ENCODE measurements at regions not wholly inside any gene's neighbourhood (a gene's known extent, or its start where the extent isn't known, plus 50 kb on each side); places are given as distances from the start of the nearest gene placed in this dataset.
"Not testable (repeated sequence)": the region's sequence is repeated elsewhere in the genome, so short reads cannot be mapped to it uniquely, and the experiment has no call there.

GRCh38 chr10:4606856-4607636 is 219.0 kb upstream of the AKR1E2 start:
- intact Hi-C loops (cut with micrococcal nuclease): no loop called here
- H3K4me1 ChIP-seq: no peaks in the 10 kb centered on the region
- no peaks in the 10 kb centered on the region for H3K36me3 ChIP-seq
- no peak overlapping the region for H3K4me3 ChIP-seq
- no peak overlapping the region for H3K27ac ChIP-seq (replicated peaks)
- no peak for TF ChIP-seq CTCF (IDR thresholded peaks at IDR 0.05; ENCODE audit: borderline replicate concordance)
- no peak for DNase-seq
- H3K27me3 ChIP-seq (ENCODE audit: low read depth): no peaks in the 10 kb centered on the region
- H3K9me3 ChIP-seq (replicated peaks): peaks cover 5% of the 10 kb centered on the region

- DNase-seq: no peak
- no peak overlapping the region for H3K27ac ChIP-seq (replicated peaks)
- H3K4me3 ChIP-seq: no peak overlapping the region
- no peaks in the 10 kb centered on the region for H3K27me3 ChIP-seq (ENCODE audit: low read depth)
- peaks cover 5% of the 10 kb centered on the region for H3K9me3 ChIP-seq (replicated peaks)
- no peaks in the 10 kb centered on the region for H3K4me1 ChIP-seq
- no peak for TF ChIP-seq CTCF (IDR thresholded peaks at IDR 0.05; ENCODE audit: borderline replicate concordance)
- no peaks in the 10 kb centered on the region for H3K36me3 ChIP-seq
- intact Hi-C loops (cut with micrococcal nuclease): no loop called here
Observed at GRCh38 chr10:4602764-4603491, 223.1 kb upstream of the AKR1E2 start.

GRCh38 chr10:4599471-4599870 is 226.5 kb upstream of the AKR1E2 start:
- Histone ChIP-seq H3K4me3 (no peak overlapping the region), H3K9me3 (replicated peaks) (peaks cover 5% of the 10 kb centered on the region), H3K27me3 (ENCODE audit: low read depth) (no peaks in the 10 kb centered on the region), H3K36me3 (no peaks in the 10 kb centered on the region), H3K4me1 (no peaks in the 10 kb centered on the region), H3K27ac (replicated peaks) (no peak overlapping the region)
- DNase-seq: no peak
- intact Hi-C loops (cut with micrococcal nuclease): no loop called here
- no peak for TF ChIP-seq CTCF (IDR thresholded peaks at IDR 0.05; ENCODE audit: borderline replicate concordance)

- H3K36me3 ChIP-seq; H3K4me1 ChIP-seq; H3K4me3 ChIP-seq; H3K27me3 ChIP-seq (ENCODE audit: low read depth); H3K9me3 ChIP-seq (replicated peaks); intact Hi-C loops (cut with micrococcal nuclease); H3K27ac ChIP-seq (replicated peaks); DNase-seq: not testable (repeated sequence)
Observed at GRCh38 chr10:4597898-4598297, 228.1 kb upstream of the AKR1E2 start.

GRCh38 chr10:4596951-4597350 is 229.1 kb upstream of the AKR1E2 start:
- H3K27me3 ChIP-seq (ENCODE audit: low read depth): no peaks in the 10 kb centered on the region

More at GRCh38 chr10:4596951-4597350, 229.1 kb upstream of the AKR1E2 start:
- no peak for TF ChIP-seq CTCF (IDR thresholded peaks at IDR 0.05; ENCODE audit: borderline replicate concordance)
- DNase-seq: no peak
- H3K27ac ChIP-seq (replicated peaks): no peak overlapping the region
- peaks cover 2% of the 10 kb centered on the region for H3K9me3 ChIP-seq (replicated peaks)
- no peaks in the 10 kb centered on the region for H3K36me3 ChIP-seq
- intact Hi-C loops (cut with micrococcal nuclease): no loop called here
- no peaks in the 10 kb centered on the region for H3K4me1 ChIP-seq
- no peak overlapping the region for H3K4me3 ChIP-seq

All from left ventricle myocardium inferior (tissue), 1 donor.